GM12865 (cell line): ENCODE measurements at regions not wholly inside any gene's neighbourhood (a gene's known extent, or its start where the extent isn't known, plus 50 kb on each side); places are given as distances from the start of the nearest gene placed in this dataset.
"Not testable (repeated sequence)": the region's sequence is repeated elsewhere in the genome, so short reads cannot be mapped to it uniquely, and the experiment has no call there.

Experiments used
- DNase-seq: peaks from one replicate; pipeline ENCODE4 v3.0.0; 2010; ENCODE audit warnings: low read depth
- H3K4me3 ChIP-seq: 2 replicates; pipeline ENCODE4 v1.5.1; 2011; ENCODE audit warnings: mild to moderate bottlenecking, low read depth, low read length, control low read depth
- CTCF ChIP-seq: IDR thresholded peaks from 2 replicates; pipeline ENCODE4 v1.5.1; 2011; ENCODE audit warnings: low read length, control low read depth, low read depth, inconsistent platforms; ENCODE audit not compliant: insufficient read depth; ENCODE audit errors: missing control alignments

- H3K4me3 ChIP-seq: no peak overlapping the region
- TF ChIP-seq CTCF: no peak
- DNase-seq: no peak
Measured at GRCh38 chr15:96648866-96649265, 318.4 kb downstream of the NR2F2 start.

GRCh38 chr15:96657096-96657495 lies 326.6 kb downstream of the NR2F2 start:
- no peak overlapping the region for H3K4me3 ChIP-seq
- no peak for TF ChIP-seq CTCF
- DNase-seq: no peak

- DNase-seq, H3K4me3 ChIP-seq: not testable (repeated sequence)
Measured at GRCh38 chr15:96666979-96667378, 336.5 kb downstream of the NR2F2 start.

GRCh38 chr15:96670389-96670788 lies 339.9 kb downstream of the NR2F2 start:
- no peak for DNase-seq
- no peak overlapping the region for H3K4me3 ChIP-seq
- TF ChIP-seq CTCF: no peak

GRCh38 chr15:96672629-96673028 lies 342.1 kb downstream of the NR2F2 start:
- no peak for TF ChIP-seq CTCF
- H3K4me3 ChIP-seq: no peak overlapping the region
- DNase-seq: no peak

- DNase-seq: no peak
- TF ChIP-seq CTCF: no peak
- no peak overlapping the region for H3K4me3 ChIP-seq
Measured at GRCh38 chr15:96678386-96678785, 347.9 kb downstream of the NR2F2 start.

- no peak overlapping the region for H3K4me3 ChIP-seq
- TF ChIP-seq CTCF: no peak
- no peak for DNase-seq
Measured at GRCh38 chr15:96687388-96688107, 357.0 kb downstream of the NR2F2 start.
